HuH-7.5 (cell line): ENCODE measurements at regions not wholly inside any gene's neighbourhood (a gene's known extent, or its start where the extent isn't known, plus 50 kb on each side); places are given as distances from the start of the nearest gene placed in this dataset.

ENCODE experiments used
- DNase-seq: peaks from one replicate; pipeline ENCODE4 v3.0.0; 2011; ENCODE audit warnings: low spot score

GRCh38 chr3:132189601-132190000, 127.6 kb upstream of the ACP3 start:
- no peak for DNase-seq

DNA sequence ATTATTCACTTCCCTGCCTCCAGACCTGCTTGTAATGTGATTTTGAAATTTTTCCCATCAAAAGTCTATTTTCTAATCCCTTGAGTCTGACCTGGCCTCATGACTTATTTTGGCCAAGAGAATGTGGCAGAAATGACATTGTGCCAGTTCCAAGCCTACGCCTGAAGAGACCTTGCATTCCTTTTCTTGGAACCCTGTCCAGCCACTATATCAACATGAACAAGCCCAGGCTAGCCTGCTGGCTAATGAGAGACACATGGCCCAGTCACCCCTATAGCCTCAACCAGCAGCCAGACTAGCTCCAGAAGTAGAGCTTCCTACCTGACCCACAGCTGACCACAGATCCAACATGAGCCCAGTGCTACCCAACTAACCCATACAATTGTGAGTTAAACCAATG, 121.1 kb upstream of the ACP3 start:
- no peak for DNase-seq

- no peak for DNase-seq
Observed at GRCh38 chr3:132198516-132198915, 118.7 kb upstream of the ACP3 start.

DNA sequence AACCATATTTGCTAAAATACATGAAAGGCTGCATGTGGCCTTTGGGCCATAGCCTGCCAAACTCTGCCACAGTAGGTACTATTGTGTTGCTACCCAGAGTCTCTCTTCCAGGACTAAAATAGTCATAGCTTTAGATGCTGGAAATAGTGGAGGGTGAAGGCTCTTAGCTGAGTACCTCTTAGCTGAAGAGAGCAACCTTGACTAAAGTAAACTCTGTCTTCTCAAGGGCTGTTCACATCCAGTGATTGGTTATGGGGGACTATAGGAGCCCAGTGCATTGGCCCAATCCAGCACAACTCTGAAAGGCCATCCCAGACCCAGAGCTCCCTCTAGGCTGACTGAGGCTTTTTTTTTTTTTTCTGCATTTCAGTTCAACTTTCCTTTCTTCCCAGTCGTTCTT, 117.8 kb upstream of the ACP3 start:
- DNase-seq: no peak

DNA sequence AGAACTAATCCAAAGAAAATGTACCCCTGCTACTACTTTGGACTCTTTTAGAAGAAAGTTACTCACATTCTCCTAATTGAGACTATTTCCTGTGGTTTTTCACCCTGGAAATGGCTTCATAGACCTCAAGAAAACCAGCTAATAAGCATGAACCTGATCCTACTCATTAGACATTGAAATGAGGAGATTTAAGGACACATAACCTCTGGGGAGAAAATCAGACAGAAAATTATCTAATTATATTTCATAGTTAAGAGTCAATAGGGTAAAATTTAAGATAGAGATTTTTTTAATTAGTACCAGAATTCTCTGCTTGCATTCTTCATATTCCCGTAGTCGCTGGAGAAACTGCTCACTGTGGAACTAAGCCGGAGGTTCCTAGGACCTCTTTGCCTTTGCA, 114.6 kb upstream of the ACP3 start:
- no peak for DNase-seq

DNA sequence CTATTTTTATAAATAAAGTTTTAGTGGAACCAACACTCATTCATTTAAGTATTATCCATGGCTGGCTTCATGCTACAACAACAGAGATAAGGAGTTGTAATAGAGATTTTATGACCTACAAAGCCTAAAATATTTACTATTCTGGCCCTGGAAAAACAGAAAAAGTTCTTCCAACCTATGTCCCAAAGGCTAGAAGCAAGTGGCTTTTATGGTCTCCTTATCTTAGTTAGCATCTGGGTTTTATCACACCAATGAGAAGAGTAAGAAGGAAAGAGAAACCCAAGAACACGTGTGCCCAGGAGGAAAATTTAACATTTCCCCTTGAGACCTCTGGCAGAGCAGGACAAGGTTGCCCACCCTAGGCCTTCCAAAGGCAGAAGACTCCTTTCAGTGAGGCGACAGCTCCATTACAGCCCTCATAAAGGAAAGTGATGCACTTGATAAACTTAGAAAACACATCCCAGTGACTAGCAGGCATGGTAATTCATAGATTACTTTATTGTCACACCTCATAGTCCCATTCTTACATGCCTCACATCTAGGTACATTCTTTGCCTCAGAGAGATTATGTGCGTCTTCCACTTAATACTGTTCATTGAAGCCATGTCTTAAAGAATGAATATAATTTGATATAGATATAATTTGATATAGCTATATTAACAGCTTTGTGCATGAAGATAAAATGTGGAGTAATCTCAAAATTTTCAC, 113.2 kb upstream of the ACP3 start:
- DNase-seq: no peak

- DNase-seq: no peak
Observed at GRCh38 chr3:132205609-132206008, 111.6 kb upstream of the ACP3 start.

DNA sequence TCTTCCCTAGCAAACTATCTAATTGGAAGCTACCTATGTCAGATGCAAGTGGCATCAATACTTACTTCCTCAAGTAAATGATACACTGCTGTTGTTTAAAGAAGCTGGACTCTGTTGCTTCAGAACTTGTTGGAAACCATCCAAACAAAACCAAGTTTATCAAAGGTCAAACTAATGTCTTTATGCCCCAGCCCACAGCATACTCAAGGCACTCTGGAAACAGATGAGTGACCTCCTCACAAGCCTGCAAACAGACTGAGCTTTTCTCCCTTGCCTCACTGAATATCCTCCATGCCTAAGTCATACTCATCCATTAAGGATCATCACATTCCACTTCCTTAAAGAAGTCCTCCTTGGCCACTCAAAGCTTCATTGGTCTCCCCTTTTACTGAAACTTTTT, 107.4 kb upstream of the ACP3 start:
- DNase-seq: no peak

- DNase-seq: no peak
Observed at GRCh38 chr3:132210476-132211346, 106.5 kb upstream of the ACP3 start.

GRCh38 chr3:132211896-132212295, 105.3 kb upstream of the ACP3 start:
- DNase-seq: no peak

DNA sequence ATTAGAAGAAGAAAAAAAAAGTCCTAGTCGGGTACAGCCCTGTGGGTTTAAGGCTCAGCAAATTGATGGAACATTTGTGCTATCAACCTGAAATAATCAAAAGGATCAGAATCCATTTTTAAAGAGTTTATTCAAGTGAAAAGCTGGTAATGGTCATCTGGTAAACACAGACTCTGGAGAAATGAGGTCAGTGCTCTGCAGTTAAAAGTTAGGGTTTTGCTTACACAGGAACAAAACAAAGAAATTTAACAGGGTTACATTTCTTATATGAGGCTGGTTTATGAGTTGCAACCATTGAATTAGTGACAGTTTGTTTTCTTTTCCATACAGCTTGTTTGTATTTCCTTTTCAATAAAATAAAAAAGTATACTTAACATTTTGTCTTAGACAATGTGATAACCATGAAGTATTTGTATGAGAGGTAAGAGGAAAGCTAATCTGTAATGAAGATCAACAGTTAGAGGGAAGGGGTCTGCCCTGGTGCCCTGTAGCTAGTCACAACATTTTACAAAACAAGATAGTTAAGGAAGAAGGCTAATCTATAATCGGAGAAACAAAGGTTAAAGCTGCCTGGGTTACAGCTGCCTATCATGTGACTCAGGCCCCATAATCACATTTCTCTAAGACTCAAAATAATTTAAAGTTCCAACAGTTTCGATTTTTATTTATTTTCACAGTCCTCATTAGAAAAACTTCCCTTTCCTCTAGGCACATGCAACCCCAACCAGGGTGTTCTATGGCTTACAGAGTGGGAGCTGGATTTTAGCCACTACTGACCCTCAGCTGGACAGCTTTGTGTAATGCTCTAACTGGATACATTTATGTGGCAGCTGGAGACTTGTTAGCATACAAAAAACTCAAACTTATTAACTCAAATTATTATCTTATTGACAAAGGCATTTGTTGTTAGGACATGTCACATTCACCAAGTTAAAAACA, 98.1 kb upstream of the ACP3 start:
- DNase-seq: no peak

DNA sequence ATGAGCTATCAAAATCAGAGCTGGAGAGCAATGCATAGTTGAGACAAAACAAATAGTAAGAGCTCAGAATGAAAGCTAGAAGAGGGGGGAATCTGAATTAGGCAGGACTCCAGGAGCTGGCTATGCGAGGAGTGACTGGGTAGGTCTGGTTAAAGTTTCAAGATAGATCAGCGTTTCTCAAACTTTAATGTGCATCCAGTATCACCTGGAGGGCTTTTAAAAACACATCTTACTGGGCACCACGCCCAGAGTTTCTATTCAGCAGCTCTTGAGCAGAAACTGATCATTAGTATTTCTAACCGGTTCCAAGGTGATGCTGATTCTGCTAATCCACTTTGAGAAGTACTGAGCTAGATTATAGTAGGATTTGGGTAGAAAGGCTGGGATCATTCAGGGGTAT, 96.2 kb upstream of the ACP3 start:
- DNase-seq: no peak

DNA sequence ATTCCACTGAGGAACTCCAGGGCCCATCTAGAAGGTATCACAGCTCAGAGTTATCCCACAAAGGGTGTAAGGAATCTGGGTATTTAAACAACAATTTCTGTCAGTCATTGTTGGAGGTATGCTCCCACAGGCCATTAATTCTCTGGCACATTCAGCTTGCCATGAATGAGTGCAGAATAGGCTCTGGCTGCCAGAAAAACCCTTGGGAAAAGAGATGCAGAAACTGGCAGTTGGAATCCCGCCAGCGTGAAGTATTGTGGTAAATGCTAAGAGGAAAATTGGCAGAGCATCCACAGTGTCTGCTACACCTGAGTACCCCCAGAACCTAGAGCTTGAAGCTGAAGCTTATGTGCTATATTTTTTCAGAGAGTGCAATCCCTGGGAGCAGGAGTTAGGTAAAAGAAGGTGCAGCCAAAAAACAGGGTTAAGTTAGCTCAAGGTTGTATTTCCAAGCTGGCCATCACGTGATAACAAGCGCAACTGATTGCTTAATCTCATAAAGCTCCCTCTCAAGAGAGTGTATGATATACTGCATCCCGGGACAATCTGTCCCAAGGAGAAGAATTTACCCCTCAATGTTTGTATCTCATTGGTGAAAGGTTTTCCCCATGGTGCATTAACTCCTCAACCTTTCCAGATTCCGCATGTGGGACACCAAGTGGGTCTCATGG, 94.2 kb upstream of the ACP3 start:
- DNase-seq: no peak

- no peak for DNase-seq
Observed at GRCh38 chr3:132225664-132226063, 91.5 kb upstream of the ACP3 start.

DNA sequence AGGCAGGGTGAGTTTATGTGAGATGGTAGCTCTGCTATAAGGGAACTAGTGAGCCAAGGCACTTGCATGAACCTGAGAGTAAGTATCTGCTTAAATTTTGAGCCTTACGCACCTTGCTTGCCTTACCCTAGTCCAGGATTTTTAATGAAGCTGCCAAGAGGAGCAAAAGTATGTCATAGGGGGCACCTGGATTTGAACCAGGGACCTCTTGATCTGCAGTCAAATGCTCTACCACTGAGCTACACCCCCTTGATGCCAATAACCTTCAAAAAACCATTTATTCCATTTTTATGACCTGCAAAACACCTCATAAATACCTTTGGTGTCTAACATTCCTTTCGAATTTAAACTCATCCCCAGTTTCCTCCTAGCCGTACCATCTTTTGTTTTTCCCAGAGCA, 88.3 kb upstream of the ACP3 start:
- DNase-seq: no peak

- no peak for DNase-seq
Observed at GRCh38 chr3:132229641-132230040, 87.6 kb upstream of the ACP3 start.

- no peak for DNase-seq
Observed at GRCh38 chr3:132230156-132231000, 86.8 kb upstream of the ACP3 start.

GRCh38 chr3:132231633-132232032, 85.6 kb upstream of the ACP3 start:
- DNase-seq: no peak

DNA sequence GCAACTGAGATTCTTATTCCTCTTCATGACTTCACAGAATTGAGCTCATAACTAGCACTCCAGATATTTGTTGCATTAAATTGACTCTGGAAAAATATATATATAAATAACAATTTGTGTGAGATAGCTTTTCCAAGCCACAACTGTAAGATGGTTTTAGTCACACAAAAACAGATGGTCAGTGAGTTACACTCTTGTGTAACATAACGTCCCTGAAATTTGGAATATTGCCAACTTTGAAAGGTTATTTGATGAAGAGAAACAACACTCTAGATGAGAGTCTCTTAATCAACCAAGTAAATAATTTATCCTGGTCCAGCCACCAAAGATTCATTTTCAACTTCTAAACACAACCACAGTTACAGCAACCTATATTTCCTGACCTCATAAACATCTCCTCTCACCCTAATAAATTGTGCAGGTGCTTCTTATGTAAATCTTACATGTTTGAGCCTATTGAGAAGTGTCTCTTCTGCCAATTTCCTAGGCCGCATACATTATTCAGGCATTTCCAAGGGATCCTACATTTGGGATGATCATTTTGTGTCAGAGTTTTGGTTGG, 84.9 kb upstream of the ACP3 start:
- no peak for DNase-seq
